GM19043 (cell line): ENCODE measurements at regions not wholly inside any gene's neighbourhood (a gene's known extent, or its start where the extent isn't known, plus 50 kb on each side); places are given as distances from the start of the nearest gene placed in this dataset.

ENCODE experiments used
- ATAC-seq: cut with Tn5 transposase; IDR thresholded peaks from one replicate; pipeline ENCODE4 v1.9.1; 2021; ENCODE audit warnings: low read depth; ENCODE audit not compliant: unreplicated experiment

DNA sequence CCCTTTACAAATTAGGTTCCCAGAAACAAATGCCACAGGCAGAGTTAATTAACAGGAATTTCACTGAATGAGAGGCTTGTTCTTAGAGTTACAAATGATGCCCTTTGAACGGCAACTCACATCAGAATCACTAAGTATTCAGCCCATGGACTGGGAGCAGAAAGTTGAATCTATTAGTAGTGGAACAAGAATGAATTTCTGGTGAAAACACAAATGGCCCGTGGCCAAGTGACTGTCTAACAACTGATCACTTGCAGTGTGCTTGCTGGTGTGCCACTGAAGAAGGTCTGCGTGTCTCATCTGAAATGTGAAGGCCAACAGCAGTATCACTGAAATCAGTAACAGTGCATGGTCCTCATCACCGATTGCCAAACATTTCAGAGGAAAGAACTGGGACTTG lies 893.4 kb upstream of the TMEM132C start:
- ATAC-seq = no peak

DNA sequence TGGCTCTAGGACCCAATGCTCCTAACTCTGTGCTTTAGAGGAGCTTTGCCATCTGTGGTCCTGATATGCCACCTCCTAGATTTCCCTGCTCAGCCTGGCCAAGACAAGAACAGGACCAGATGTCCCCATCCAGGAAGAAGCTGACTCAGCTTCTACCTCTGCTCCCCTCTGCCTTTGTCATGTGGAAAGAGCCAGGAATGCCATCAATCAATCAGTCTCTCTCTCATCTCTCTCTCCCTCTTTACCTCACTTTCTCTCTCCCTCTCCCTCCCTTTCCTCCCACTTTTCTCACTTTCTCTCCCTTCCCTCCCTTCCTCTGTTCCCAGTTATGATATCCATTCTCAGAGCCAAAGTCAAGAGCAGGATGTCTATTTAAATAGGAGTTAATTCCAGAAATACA lies 892.5 kb upstream of the TMEM132C start:
- no peak for ATAC-seq

DNA sequence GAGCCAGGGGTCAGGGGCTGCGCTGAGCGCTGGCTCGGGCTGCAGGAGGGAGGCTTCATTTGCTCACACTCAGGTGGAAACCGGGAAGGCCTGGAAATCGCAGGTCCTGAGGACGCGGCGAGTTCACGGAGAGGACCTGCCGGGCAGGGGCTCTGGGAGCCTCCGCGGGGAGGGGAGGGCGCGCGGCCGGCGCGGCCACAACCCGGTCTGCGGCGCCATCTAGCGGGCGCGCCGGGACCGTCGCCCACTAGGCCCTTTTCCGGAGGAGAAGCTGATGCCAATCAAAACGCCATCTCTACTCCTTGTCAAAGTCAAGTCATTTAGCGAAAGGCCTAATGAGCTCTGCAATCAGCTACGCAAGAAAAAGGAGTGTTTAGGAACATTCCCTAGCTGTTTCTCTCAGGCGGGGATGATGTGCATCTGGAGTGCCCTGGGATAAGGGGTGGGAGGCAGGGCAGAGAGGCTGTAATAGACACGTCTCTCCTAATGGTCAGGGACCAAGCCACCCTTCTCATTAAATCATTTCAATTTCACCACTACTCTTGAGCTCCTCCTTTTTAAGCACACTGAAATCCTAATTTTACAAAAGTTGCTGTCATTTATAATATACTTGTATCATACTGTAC lies 885.8 kb upstream of the TMEM132C start:
- peak; percentile 92 for ATAC-seq

DNA sequence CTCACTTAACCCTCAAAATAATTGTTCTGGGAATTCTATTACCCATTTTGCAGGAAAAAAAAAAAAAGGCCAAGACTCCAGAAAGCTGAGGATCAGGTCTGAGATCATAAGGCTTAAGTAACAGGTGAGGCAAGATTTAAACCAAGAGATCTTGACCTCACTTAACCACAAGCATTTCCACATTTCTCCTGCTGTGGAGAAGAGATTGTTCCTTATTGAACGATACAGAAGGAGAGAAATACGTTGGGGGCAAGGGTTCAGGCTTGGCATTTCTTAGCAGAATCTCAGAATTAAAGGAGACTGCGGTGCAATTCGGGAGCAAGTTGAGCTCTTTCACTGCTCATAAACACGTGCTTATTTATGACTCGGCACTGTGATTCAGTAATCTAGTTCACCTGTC lies 885.3 kb upstream of the TMEM132C start:
- no peak for ATAC-seq

GRCh38 chr12:127383281-127383680 lies 883.7 kb upstream of the TMEM132C start:
- no peak for ATAC-seq

- no peak for ATAC-seq
These were observed 880.2 kb upstream of the TMEM132C start for GRCh38 chr12:127386723-127387122.

DNA sequence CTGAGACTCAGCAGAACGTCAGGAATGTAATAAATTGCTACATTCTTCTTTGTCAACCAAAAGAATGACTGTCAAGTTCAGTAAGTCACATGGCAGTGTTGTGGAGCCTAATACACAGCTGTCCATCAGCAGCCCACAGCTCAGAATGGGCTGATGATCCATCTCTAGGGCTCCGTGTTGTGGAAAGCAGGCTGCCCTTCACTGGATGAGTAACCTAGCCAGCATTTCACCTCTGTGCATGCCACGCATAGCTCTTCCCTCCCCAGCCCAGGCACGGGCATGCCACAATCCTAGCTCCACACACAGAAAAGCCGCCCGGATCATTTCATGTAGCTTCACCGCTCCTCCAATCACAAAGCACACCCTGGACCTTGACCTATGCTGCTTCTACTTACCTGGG lies 878.0 kb upstream of the TMEM132C start:
- ATAC-seq = no peak

GRCh38 chr12:127389923-127390322 lies 877.0 kb upstream of the TMEM132C start:
- no peak for ATAC-seq

DNA sequence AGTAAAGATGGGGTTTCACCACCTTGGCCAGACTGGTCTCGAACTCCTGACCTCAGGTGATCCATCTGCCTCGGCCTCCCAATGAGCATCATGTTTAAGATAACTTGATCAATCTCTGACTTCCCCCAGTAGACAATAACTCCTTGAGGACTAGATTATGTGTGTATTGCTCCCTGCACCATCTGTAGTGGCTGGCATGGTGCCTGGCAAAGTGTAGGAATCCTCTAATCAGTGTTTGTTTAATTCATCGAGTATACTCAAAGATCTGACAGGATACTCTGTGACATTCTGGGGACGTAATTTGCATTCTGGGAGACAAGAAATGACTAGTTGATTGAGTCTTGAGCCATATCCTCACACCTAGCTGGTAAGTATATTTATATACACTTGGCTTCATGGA lies 873.5 kb upstream of the TMEM132C start:
- no peak for ATAC-seq

- ATAC-seq = no peak
These were observed 873.1 kb upstream of the TMEM132C start for GRCh38 chr12:127393896-127394295.

GRCh38 chr12:127396734-127397133 lies 870.2 kb upstream of the TMEM132C start:
- ATAC-seq = no peak

DNA sequence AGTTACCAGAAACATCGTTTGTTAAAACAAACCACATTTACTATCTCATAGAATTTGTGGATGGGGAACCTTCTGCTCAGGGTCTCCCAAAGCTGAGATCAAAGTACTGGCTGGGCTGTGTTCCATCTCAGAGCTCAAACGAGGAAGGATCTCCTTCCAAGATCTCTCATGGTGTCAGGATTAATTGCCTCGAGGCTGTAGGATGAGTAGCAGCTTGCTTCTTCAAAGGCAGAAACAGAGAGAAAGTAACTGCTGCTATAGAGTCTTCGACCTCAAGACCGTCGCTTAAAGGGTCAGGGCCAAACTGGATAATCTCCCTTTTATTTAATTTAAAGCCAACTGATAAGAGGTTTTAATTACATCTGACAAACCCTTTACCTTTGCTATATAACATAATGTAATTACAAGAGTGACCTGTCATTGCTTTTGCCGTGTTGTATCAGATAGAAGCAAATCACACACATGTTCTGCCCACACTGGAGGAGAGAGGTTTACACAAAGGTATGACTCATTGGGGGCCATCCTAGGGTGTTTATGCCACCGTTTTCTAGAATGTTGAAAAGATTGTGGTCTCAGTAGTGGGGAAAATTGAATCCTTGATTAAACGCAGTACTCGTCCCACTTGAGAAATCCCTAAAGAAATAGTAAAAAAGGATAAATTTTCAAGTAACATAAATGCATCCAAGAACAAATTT lies 868.8 kb upstream of the TMEM132C start:
- no peak for ATAC-seq

- ATAC-seq = no peak
These were observed 867.5 kb upstream of the TMEM132C start for GRCh38 chr12:127399451-127399850.

- ATAC-seq = no peak
These were observed 866.7 kb upstream of the TMEM132C start for GRCh38 chr12:127400221-127400620.

DNA sequence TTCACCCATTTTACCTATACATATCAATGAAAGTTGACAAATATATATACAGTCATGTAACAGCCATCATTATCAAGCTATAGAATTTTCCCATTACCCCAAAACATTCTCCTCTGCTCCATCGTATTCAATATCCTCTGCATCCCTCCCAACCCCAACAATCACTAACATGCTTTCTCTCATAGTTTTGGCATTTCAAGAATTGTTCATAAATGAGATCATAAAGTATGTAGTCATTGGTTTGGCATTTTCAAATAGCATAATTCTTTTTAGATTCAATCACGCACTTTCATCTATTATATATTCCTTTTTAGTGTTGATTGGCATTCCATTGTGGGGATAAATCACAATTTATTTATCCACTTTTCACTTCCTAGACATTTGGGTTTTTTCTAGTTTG lies 866.0 kb upstream of the TMEM132C start:
- ATAC-seq = no peak

DNA sequence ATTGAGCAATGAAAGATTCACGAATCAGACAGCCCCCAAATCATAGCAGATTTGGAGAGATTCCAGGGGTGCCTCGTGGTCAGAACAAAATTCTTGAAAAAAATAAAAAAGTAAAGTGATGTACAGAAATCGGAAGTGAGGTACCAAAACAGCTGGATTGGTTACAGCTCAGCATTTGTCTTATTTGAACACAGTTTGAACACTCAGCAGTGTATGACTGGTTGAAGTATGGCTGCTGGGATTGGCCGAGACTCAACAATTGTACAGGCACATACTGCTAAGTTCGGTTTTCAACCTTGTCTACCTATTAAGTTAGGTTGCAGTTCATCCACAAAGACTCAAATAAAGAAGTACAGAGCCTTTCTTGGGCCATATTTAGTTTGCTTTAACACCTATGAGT lies 865.4 kb upstream of the TMEM132C start:
- no peak for ATAC-seq

- ATAC-seq = no peak
These were observed 855.6 kb upstream of the TMEM132C start for GRCh38 chr12:127411166-127411915.

GRCh38 chr12:127411981-127412380 lies 855.0 kb upstream of the TMEM132C start:
- ATAC-seq = no peak

- no peak for ATAC-seq
These were observed 854.1 kb upstream of the TMEM132C start for GRCh38 chr12:127412866-127413265.

- ATAC-seq = no peak
These were observed 852.8 kb upstream of the TMEM132C start for GRCh38 chr12:127414186-127414585.

DNA sequence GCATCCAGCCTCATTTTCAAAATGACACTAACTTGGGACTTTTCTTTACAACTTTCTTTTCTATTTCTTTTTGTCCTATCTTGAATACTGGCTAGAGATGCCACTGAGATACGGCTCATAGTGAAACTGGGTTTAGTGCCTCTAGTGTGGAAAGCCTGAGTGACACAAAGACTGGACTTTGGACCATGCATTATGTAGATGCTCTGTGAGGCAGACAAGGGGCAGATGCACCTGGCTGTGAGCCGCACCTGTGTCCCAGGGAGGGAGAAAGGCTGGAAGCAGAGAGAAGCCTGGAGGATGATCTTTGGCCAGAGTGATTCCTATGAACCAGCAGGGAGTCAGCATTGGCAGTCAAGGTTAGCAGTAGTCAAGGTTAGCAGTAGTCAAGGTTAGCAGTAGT lies 852.3 kb upstream of the TMEM132C start:
- no peak for ATAC-seq

GRCh38 chr12:127416796-127417195 lies 850.2 kb upstream of the TMEM132C start:
- no peak for ATAC-seq
